Transverse colon (tissue), 4 donors: ENCODE measurements at regions not wholly inside any gene's neighbourhood (a gene's known extent, or its start where the extent isn't known, plus 50 kb on each side); places are given as distances from the start of the nearest gene placed in this dataset.

Experiments used
- CTCF ChIP-seq, 5 experiments: fragments of 200-600 bp in 3 of 5; fragments of 450-650 bp in 2 of 5; sonication (generic) in 3 of 5; IDR thresholded peaks; 1 replicate in 2 of 5; 2 replicates in 3 of 5; pipeline ENCODE4 v1.5.1; 2016 to 2017; ENCODE audit warnings: antibody characterized with exemption in 5 of 5, inconsistent platforms in 3 of 5, mild to moderate bottlenecking in 2 of 5, moderate library complexity in 1 of 5
- POLR2A ChIP-seq: fragments of 450-650 bp; IDR thresholded peaks from one replicate; pipeline ENCODE4 v1.6.1; 2016; ENCODE audit warnings: antibody characterized with exemption, mild to moderate bottlenecking, moderate library complexity
- POLR2AphosphoS5 ChIP-seq, 3 donors: sonication (generic); formaldehyde crosslinking; IDR thresholded peaks; one replicate each; pipeline ENCODE4 v1.6.1; 2016; ENCODE audit warnings: antibody characterized with exemption in 3 of 3

GRCh38 chr2:62281663-62282062 is 85.7 kb downstream of the B3GNT2 start:
- TF ChIP-seq CTCF (IDR thresholded peaks at IDR 0.05) (no peak), POLR2AphosphoS5 (IDR thresholded peaks at IDR 0.05) (no peak), POLR2A (no peak)
